Neural cell (in vitro differentiated cells): ENCODE measurements at regions not wholly inside any gene's neighbourhood (a gene's known extent, or its start where the extent isn't known, plus 50 kb on each side); places are given as distances from the start of the nearest gene placed in this dataset.

Experiments
- EP300 ChIP-seq: fragments of 450-650 bp; conservative IDR thresholded peaks from 2 replicates; pipeline ENCODE4 v1.6.1; 2014; ENCODE audit warnings: antibody characterized with exemption, mild to moderate bottlenecking, moderate library complexity; ENCODE audit not compliant: poor library complexity, severe bottlenecking
- EZH2 ChIP-seq: fragments of 200-600, 300-800 bp; shearing (Covaris generic), sonication (generic); IDR thresholded peaks from 2 replicates; pipeline ENCODE4 v1.6.1; 2014; ENCODE audit warnings: antibody characterized with exemption, low read length, borderline replicate concordance, mild to moderate bottlenecking; ENCODE audit not compliant: insufficient read depth, poor library complexity, severe bottlenecking
- MXI1 ChIP-seq: fragments of 450-650 bp; conservative IDR thresholded peaks from 2 replicates; pipeline ENCODE4 v1.6.1; 2014; ENCODE audit warnings: antibody characterized with exemption, mild to moderate bottlenecking; ENCODE audit not compliant: poor library complexity, severe bottlenecking
- POLR2AphosphoS5 ChIP-seq: IDR thresholded peaks from 2 replicates; pipeline ENCODE4 v1.6.1; 2012
- RAD21 ChIP-seq: fragments of 450-650 bp; conservative IDR thresholded peaks from 2 replicates; pipeline ENCODE4 v1.6.1; 2014; ENCODE audit warnings: antibody characterized with exemption, mild to moderate bottlenecking, moderate library complexity
- SMC3 ChIP-seq: fragments of 450-650 bp; conservative IDR thresholded peaks from 2 replicates; pipeline ENCODE4 v1.6.1; 2014; ENCODE audit warnings: antibody characterized with exemption, mild to moderate bottlenecking, moderate library complexity; ENCODE audit not compliant: poor library complexity
- TAF1 ChIP-seq: IDR thresholded peaks from 2 replicates; pipeline ENCODE4 v1.6.1; 2012; ENCODE audit warnings: low read depth
- TF ChIP-seq, protein P1 (sequence below): fragments of 450-650 bp; IDR thresholded peaks from 2 replicates; pipeline ENCODE4 v1.5.1; 2014; ENCODE audit warnings: antibody characterized with exemption, mild to moderate bottlenecking, moderate library complexity; ENCODE audit not compliant: poor library complexity, severe bottlenecking
- TF ChIP-seq, protein P2 (sequence below): IDR thresholded peaks from 2 replicates; pipeline ENCODE4 v1.6.1; 2012; ENCODE audit warnings: borderline replicate concordance

DNA sequence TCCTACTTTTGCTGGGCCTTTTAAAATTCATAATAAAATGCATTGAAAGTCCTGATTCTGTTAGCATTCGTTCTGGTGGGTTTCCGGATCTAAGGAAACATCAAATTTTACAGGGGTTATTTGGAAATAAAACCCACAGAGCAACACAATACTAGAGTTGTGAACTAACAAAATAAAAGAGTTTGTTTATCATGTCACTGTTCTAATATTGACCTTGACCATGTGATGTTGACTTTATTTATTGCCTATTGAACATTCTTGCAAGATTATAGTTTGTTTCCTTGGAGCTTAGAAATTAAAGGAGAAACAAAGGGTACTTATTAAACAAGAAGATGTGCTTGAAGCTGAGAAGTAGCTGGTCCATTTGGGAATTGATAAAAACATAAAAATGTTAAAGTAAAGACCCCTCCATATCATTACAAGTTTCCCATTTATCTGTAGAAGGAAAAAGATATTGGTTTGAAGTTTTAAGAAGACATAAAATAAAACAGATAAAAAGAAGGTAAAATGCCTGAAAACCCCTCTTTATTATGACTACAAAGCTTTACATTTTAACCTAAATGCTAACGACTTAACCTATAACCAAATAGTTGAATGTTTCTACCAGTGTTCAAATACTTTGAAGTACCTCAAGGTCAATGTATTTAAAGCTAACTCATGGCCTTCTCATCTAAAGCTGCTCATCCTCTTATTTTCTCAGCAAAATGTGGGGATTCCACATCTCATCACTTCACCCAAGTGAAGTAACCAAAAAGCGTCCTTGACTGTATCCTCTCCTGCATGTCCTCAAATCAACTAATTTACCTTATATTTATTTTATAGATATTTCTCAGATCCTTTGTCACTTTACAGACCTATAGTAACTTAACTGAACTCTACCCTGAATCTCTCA, 179.6 kb downstream of the GASK1B start:
- TF ChIP-seq, protein P1, sequence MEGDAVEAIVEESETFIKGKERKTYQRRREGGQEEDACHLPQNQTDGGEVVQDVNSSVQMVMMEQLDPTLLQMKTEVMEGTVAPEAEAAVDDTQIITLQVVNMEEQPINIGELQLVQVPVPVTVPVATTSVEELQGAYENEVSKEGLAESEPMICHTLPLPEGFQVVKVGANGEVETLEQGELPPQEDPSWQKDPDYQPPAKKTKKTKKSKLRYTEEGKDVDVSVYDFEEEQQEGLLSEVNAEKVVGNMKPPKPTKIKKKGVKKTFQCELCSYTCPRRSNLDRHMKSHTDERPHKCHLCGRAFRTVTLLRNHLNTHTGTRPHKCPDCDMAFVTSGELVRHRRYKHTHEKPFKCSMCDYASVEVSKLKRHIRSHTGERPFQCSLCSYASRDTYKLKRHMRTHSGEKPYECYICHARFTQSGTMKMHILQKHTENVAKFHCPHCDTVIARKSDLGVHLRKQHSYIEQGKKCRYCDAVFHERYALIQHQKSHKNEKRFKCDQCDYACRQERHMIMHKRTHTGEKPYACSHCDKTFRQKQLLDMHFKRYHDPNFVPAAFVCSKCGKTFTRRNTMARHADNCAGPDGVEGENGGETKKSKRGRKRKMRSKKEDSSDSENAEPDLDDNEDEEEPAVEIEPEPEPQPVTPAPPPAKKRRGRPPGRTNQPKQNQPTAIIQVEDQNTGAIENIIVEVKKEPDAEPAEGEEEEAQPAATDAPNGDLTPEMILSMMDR: no peak
- TF ChIP-seq RAD21 (no peak), TAF1 (no peak), POLR2AphosphoS5 (no peak), SMC3 (no peak), EZH2 (no peak), EP300 (no peak), MXI1 (no peak)
- TF ChIP-seq, protein P2, sequence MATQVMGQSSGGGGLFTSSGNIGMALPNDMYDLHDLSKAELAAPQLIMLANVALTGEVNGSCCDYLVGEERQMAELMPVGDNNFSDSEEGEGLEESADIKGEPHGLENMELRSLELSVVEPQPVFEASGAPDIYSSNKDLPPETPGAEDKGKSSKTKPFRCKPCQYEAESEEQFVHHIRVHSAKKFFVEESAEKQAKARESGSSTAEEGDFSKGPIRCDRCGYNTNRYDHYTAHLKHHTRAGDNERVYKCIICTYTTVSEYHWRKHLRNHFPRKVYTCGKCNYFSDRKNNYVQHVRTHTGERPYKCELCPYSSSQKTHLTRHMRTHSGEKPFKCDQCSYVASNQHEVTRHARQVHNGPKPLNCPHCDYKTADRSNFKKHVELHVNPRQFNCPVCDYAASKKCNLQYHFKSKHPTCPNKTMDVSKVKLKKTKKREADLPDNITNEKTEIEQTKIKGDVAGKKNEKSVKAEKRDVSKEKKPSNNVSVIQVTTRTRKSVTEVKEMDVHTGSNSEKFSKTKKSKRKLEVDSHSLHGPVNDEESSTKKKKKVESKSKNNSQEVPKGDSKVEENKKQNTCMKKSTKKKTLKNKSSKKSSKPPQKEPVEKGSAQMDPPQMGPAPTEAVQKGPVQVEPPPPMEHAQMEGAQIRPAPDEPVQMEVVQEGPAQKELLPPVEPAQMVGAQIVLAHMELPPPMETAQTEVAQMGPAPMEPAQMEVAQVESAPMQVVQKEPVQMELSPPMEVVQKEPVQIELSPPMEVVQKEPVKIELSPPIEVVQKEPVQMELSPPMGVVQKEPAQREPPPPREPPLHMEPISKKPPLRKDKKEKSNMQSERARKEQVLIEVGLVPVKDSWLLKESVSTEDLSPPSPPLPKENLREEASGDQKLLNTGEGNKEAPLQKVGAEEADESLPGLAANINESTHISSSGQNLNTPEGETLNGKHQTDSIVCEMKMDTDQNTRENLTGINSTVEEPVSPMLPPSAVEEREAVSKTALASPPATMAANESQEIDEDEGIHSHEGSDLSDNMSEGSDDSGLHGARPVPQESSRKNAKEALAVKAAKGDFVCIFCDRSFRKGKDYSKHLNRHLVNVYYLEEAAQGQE: no peak
